ENCODE measurements at regions not wholly inside any gene's neighbourhood (a gene's known extent, or its start where the extent isn't known, plus 50 kb on each side); places are given as distances from the start of the nearest gene placed in this dataset.
"Not testable (repeated sequence)": the region's sequence is repeated elsewhere in the genome, so short reads cannot be mapped to it uniquely, and the experiment has no call there.

- no peak for DNase-seq (ENCODE audit: low read depth)
These were observed 541.1 kb downstream of the SATB2 start for GRCh38 chr2:198916548-198917080.

GRCh38 chr2:198913394-198914152 is 544.2 kb downstream of the SATB2 start:
- no peak for DNase-seq (ENCODE audit: low read depth)

GRCh38 chr2:198909525-198910267 is 548.0 kb downstream of the SATB2 start:
- DNase-seq (ENCODE audit: low read depth) = no peak

- DNase-seq (ENCODE audit: low read depth) = no peak
These were observed 551.7 kb downstream of the SATB2 start for GRCh38 chr2:198905881-198906612.

- no peak for DNase-seq (ENCODE audit: low read depth)
These were observed 555.8 kb downstream of the SATB2 start for GRCh38 chr2:198901894-198902293.

GRCh38 chr2:198900141-198900540 is 557.6 kb downstream of the SATB2 start:
- no peak for DNase-seq (ENCODE audit: low read depth)

GRCh38 chr2:198890490-198890889 is 567.2 kb downstream of the SATB2 start:
- DNase-seq (ENCODE audit: low read depth) = no peak

GRCh38 chr2:198883604-198884003 is 574.1 kb downstream of the SATB2 start:
- no peak for DNase-seq (ENCODE audit: low read depth)

GRCh38 chr2:198880986-198881385 is 576.8 kb downstream of the SATB2 start:
- DNase-seq (ENCODE audit: low read depth) = no peak

GRCh38 chr2:198880421-198880820 is 577.3 kb downstream of the SATB2 start:
- DNase-seq (ENCODE audit: low read depth) = no peak

GRCh38 chr2:198874472-198874858 is 583.3 kb downstream of the SATB2 start:
- DNase-seq (ENCODE audit: low read depth) = no peak

- DNase-seq (ENCODE audit: low read depth) = peak; percentile 40
These were observed 584.0 kb downstream of the SATB2 start for GRCh38 chr2:198873503-198874471.

GRCh38 chr2:198863655-198864054 is 594.1 kb downstream of the SATB2 start:
- no peak for DNase-seq (ENCODE audit: low read depth)

GRCh38 chr2:198861080-198861479 is 596.7 kb downstream of the SATB2 start:
- DNase-seq (ENCODE audit: low read depth) = no peak

- DNase-seq (ENCODE audit: low read depth) = no peak
These were observed 600.5 kb downstream of the SATB2 start for GRCh38 chr2:198857246-198857645.

- not testable (repeated sequence) for DNase-seq (ENCODE audit: low read depth)
These were observed 602.0 kb downstream of the SATB2 start for GRCh38 chr2:198855746-198856145.

GRCh38 chr2:198852248-198852647 is 605.5 kb downstream of the SATB2 start:
- no peak for DNase-seq (ENCODE audit: low read depth)

GRCh38 chr2:198825534-198825933 is 632.2 kb downstream of the SATB2 start:
- DNase-seq (ENCODE audit: low read depth) = no peak

- DNase-seq (ENCODE audit: low read depth) = no peak
These were observed 640.2 kb downstream of the SATB2 start for GRCh38 chr2:198817536-198817935.

GRCh38 chr2:198815626-198816025 is 642.1 kb downstream of the SATB2 start:
- no peak for DNase-seq (ENCODE audit: low read depth)

- DNase-seq (ENCODE audit: low read depth) = no peak
These were observed 646.5 kb downstream of the SATB2 start for GRCh38 chr2:198811198-198811597.

All from Daoy (cell line).